ENCODE measurements at regions not wholly inside any gene's neighbourhood (a gene's known extent, or its start where the extent isn't known, plus 50 kb on each side); places are given as distances from the start of the nearest gene placed in this dataset.

DNA sequence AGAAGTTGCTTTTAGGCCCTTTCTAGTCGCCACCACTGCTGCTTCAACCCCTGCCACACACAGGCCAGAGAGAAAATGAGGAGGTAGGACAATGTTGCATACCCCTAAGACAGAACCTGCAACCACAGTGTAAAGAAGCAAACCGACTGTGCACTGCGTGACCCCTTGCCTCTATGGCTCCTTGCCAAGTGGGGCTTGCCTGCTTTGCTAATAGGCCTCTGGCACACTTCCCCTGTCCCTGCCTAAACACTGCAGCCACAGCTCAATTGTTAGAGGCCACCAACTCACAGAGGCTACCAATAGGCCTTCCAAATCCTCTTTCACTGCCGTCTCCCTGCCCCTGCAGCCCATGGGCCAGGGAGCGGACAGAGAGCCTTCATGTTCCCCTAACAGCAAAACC, 280.1 kb downstream of the CDH10 start:
- intact Hi-C loops (cut with DNase I; ENCODE audit: low total_unique reads) = no loop called here
- H3K4me3 ChIP-seq (ENCODE audit: low read depth, poor library complexity, severe bottlenecking) = no peak overlapping the region
- WGBS, 2 donors = 86 to 95% methylated on average over 5 of the region's 5 CpGs
- TF ChIP-seq, protein P1, sequence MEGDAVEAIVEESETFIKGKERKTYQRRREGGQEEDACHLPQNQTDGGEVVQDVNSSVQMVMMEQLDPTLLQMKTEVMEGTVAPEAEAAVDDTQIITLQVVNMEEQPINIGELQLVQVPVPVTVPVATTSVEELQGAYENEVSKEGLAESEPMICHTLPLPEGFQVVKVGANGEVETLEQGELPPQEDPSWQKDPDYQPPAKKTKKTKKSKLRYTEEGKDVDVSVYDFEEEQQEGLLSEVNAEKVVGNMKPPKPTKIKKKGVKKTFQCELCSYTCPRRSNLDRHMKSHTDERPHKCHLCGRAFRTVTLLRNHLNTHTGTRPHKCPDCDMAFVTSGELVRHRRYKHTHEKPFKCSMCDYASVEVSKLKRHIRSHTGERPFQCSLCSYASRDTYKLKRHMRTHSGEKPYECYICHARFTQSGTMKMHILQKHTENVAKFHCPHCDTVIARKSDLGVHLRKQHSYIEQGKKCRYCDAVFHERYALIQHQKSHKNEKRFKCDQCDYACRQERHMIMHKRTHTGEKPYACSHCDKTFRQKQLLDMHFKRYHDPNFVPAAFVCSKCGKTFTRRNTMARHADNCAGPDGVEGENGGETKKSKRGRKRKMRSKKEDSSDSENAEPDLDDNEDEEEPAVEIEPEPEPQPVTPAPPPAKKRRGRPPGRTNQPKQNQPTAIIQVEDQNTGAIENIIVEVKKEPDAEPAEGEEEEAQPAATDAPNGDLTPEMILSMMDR (IDR thresholded peaks at IDR 0.05) = no peak
- TF ChIP-seq POLR2A (IDR thresholded peaks at IDR 0.05) = no peak
- no peak for DNase-seq (ENCODE audit: low spot score in 2 of 2)

GRCh38 chr5:24365406-24365805, 279.4 kb downstream of the CDH10 start:
- H3K4me3 ChIP-seq (ENCODE audit: low read depth, poor library complexity, severe bottlenecking) = no peak overlapping the region
- WGBS, 2 donors = 75 to 76% methylated on average over 1 of the region's 1 CpG
- DNase-seq (ENCODE audit: low spot score in 2 of 2) = no peak
- TF ChIP-seq POLR2A (IDR thresholded peaks at IDR 0.05) = no peak
- TF ChIP-seq, protein P1 (IDR thresholded peaks at IDR 0.05) = no peak
- intact Hi-C loops (cut with DNase I; ENCODE audit: low total_unique reads) = no loop called here

GRCh38 chr5:24367216-24367615, 277.6 kb downstream of the CDH10 start:
- no peak overlapping the region for H3K4me3 ChIP-seq (ENCODE audit: low read depth, poor library complexity, severe bottlenecking)
- TF ChIP-seq, protein P1 (IDR thresholded peaks at IDR 0.05) = no peak
- TF ChIP-seq POLR2A (IDR thresholded peaks at IDR 0.05) = no peak
- DNase-seq (ENCODE audit: low spot score in 2 of 2) = no peak
- 87 to 89% methylated on average over 3 of the region's 3 CpGs for WGBS, 2 donors
- intact Hi-C loops (cut with DNase I; ENCODE audit: low total_unique reads) = no loop called here

GRCh38 chr5:24368115-24368514, 276.7 kb downstream of the CDH10 start:
- TF ChIP-seq, protein P1 (IDR thresholded peaks at IDR 0.05) = no peak
- no peak for TF ChIP-seq POLR2A (IDR thresholded peaks at IDR 0.05)
- intact Hi-C loops (cut with DNase I; ENCODE audit: low total_unique reads) = no loop called here
- 36 to 61% methylated on average over 2 of the region's 2 CpGs for WGBS, 2 donors
- DNase-seq (ENCODE audit: low spot score in 2 of 2) = no peak
- H3K4me3 ChIP-seq (ENCODE audit: low read depth, poor library complexity, severe bottlenecking) = no peak overlapping the region

- H3K4me3 ChIP-seq (ENCODE audit: low read depth, poor library complexity, severe bottlenecking) = no peak overlapping the region
- TF ChIP-seq, protein P1 (IDR thresholded peaks at IDR 0.05) = no peak
- TF ChIP-seq POLR2A (IDR thresholded peaks at IDR 0.05) = no peak
- intact Hi-C loops (cut with DNase I; ENCODE audit: low total_unique reads) = no loop called here
- 35% methylated on average over 2 of the region's 2 CpGs for WGBS, 2 donors
- DNase-seq (ENCODE audit: low spot score in 2 of 2) = no peak
Measured at GRCh38 chr5:24376210-24376609, 268.6 kb downstream of the CDH10 start.

- DNase-seq (ENCODE audit: low spot score in 2 of 2) = no peak
- 65 to 78% methylated on average over 6 of the region's 6 CpGs for WGBS, 2 donors
- intact Hi-C loops (cut with DNase I; ENCODE audit: low total_unique reads) = no loop called here
- H3K4me3 ChIP-seq (ENCODE audit: low read depth, poor library complexity, severe bottlenecking) = no peak overlapping the region
- no peak for TF ChIP-seq POLR2A (IDR thresholded peaks at IDR 0.05)
- TF ChIP-seq, protein P1 (IDR thresholded peaks at IDR 0.05) = no peak
Measured at GRCh38 chr5:24376616-24377015, 268.2 kb downstream of the CDH10 start.

Measured in lower leg skin (tissue), 4 donors.